ENCODE measurements at regions not wholly inside any gene's neighbourhood (a gene's known extent, or its start where the extent isn't known, plus 50 kb on each side); places are given as distances from the start of the nearest gene placed in this dataset.

- no peak overlapping the region for H3K56ac ChIP-seq (replicated peaks; ENCODE audit: insufficient read length, low read depth, low read length)
- FAIRE-seq (no peak), DNase-seq (ENCODE audit: low read depth in 1 of 2, low spot score in 2 of 2) (no peak)
- no peaks in the 10 kb centered on the region for H3K79me1 ChIP-seq (ENCODE audit: low read depth, low read length)
- no peak for TF ChIP-seq HDAC2 (IDR thresholded peaks at IDR 0.05; ENCODE audit: borderline replicate concordance in 1 of 2, low read depth in 2 of 2, low read length in 2 of 2)
- no peak for TF ChIP-seq TAF1 (IDR thresholded peaks at IDR 0.05; ENCODE audit: low read depth, low read length)
- TF ChIP-seq KDM1A (IDR thresholded peaks at IDR 0.05; ENCODE audit: borderline replicate concordance, low read length): no peak
- H2AFZ ChIP-seq (ENCODE audit: low read length): no peak overlapping the region
- H3K27me3 ChIP-seq (replicated peaks in 1 of 4; ENCODE audit: control insufficient read depth in 3 of 4, extremely low read depth in 1 of 4, insufficient read depth in 3 of 4, low read length in 3 of 4): no peaks in the 10 kb centered on the region
- H2BK5ac ChIP-seq (ENCODE audit: low read depth, low read length): no peak overlapping the region
- H3K4me1 ChIP-seq (replicated peaks in 1 of 4; ENCODE audit: control insufficient read depth in 3 of 4, insufficient read depth in 4 of 4, low read length in 3 of 4): no peaks in the 10 kb centered on the region
- H3K23ac ChIP-seq (ENCODE audit: insufficient read length): no peak overlapping the region
- no peak overlapping the region for H3K9ac ChIP-seq (replicated peaks in 1 of 4; ENCODE audit: extremely low read depth in 1 of 4, low read depth in 3 of 4, low read length in 3 of 4)
- 90% methylated on average over 2 of the region's 2 CpGs; no CpG with 5 or more reads in 1 of the 2 experiments for WGBS, 2 experiments (ENCODE audit: extremely low coverage in 1 of 2, insufficient coverage in 1 of 2, insufficient read length in 1 of 2, insufficient replicate concordance in 2 of 2, low coverage in 1 of 2, low lambda C conversion rate in 2 of 2, missing lambda C conversion rate in 1 of 2)
- ChIA-PET POLR2A (ENCODE audit: partially characterized antibody) (no interaction called here), CTCF (ENCODE audit: partially characterized antibody) (no interaction called here)
- H3K27ac ChIP-seq (ENCODE audit: low read depth, low read length): no peak overlapping the region
- H3K14ac ChIP-seq (ENCODE audit: insufficient read length): no peak overlapping the region
- H3K4me3 ChIP-seq (ENCODE audit: extremely low read depth in 1 of 4, insufficient read depth in 2 of 4, low read depth in 3 of 4, low read length in 4 of 4): no peak overlapping the region
- no peak overlapping the region for H2BK15ac ChIP-seq (ENCODE audit: low read length)
- no peaks in the 10 kb centered on the region for H4K20me1 ChIP-seq (replicated peaks in 1 of 2; ENCODE audit: control insufficient read depth in 1 of 2, insufficient read depth in 2 of 2, low read length in 2 of 2)
- no peak overlapping the region for H2BK20ac ChIP-seq (ENCODE audit: low read length)
- H4K5ac ChIP-seq (ENCODE audit: insufficient read length, low read depth, low read length): no peak overlapping the region
- H3K4ac ChIP-seq (replicated peaks; ENCODE audit: insufficient read length, low read depth, low read length): no peak overlapping the region
- no peak overlapping the region for H3K18ac ChIP-seq (ENCODE audit: extremely low read depth, low read length)
- no peaks in the 10 kb centered on the region for H3K23me2 ChIP-seq (ENCODE audit: low read depth, low read length)
- H3K4me2 ChIP-seq (ENCODE audit: insufficient read depth in 1 of 2, low read depth in 2 of 2, low read length in 2 of 2): no peak overlapping the region
- no peak overlapping the region for H2BK120ac ChIP-seq (replicated peaks; ENCODE audit: low read depth, low read length)
- no peak overlapping the region for H4K8ac ChIP-seq (ENCODE audit: extremely low read depth, insufficient read depth, low read length)
- no peak overlapping the region for H2BK12ac ChIP-seq (ENCODE audit: low read depth, low read length)
- H3K36me3 ChIP-seq (ENCODE audit: control insufficient read depth in 2 of 4, insufficient read depth in 4 of 4, low read length in 3 of 4): no peaks in the 10 kb centered on the region
- H2AK5ac ChIP-seq (ENCODE audit: low read depth, low read length): no peak overlapping the region
- no peak overlapping the region for H4K91ac ChIP-seq (replicated peaks; ENCODE audit: insufficient read length, low read length)
- H3K79me2 ChIP-seq (ENCODE audit: control insufficient read depth in 1 of 2, insufficient read depth in 2 of 2, low read length in 2 of 2): no peaks in the 10 kb centered on the region
- H3K9me3 ChIP-seq (ENCODE audit: insufficient read depth in 2 of 2, low read depth in 1 of 2, low read length in 1 of 2): no peaks in the 10 kb centered on the region
These were observed 151.2 kb upstream of the AMOT start for GRCh38 chrX:112991801-112992200.
